GM18858 (cell line): ENCODE measurements at regions not wholly inside any gene's neighbourhood (a gene's known extent, or its start where the extent isn't known, plus 50 kb on each side); places are given as distances from the start of the nearest gene placed in this dataset.
"Not testable (repeated sequence)": the region's sequence is repeated elsewhere in the genome, so short reads cannot be mapped to it uniquely, and the experiment has no call there.

Experiments
- ATAC-seq: cut with Tn5 transposase; IDR thresholded peaks from one replicate; pipeline ENCODE4 v1.9.1; 2021; ENCODE audit not compliant: unreplicated experiment

DNA sequence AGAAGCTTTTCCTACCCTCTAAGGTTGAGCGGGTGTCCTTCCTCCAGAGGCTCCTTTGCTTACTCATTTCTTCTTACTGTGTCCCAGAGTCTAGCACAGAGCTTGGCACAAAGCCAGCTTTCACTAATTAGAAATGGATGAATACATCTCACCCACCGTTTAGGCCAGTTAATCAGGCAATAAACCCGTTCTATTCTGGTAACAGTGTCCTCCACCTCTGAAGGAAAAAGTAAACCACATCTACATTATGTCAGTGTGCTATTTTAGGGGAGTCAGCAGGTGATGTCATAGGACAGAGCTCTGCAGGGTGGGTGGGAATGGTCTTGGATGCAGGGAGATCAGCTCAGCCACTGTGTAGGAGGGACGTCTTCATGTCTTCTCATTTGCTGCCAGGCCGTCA is 109.2 kb downstream of the OSTF1 start:
- no peak for ATAC-seq

DNA sequence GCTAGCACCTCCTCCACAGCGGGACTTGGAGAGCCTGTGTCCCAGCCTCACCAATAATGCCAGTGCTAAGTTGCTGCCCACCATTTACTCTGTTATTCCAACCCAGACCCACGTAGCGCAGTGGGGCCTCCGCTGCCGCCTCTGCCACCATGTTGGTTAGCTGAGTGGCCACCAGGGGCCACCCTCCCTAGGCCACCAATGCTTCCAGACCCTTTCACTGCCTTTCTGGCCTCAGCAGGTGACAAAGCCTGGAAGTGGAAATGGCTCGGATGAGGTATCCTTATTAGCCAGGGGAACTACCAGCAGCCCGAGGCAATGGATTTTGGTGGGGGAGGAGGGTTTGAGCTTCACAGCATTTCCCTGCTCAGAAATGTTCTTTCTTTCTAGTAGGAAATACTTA is 110.1 kb downstream of the OSTF1 start:
- ATAC-seq: no peak

DNA sequence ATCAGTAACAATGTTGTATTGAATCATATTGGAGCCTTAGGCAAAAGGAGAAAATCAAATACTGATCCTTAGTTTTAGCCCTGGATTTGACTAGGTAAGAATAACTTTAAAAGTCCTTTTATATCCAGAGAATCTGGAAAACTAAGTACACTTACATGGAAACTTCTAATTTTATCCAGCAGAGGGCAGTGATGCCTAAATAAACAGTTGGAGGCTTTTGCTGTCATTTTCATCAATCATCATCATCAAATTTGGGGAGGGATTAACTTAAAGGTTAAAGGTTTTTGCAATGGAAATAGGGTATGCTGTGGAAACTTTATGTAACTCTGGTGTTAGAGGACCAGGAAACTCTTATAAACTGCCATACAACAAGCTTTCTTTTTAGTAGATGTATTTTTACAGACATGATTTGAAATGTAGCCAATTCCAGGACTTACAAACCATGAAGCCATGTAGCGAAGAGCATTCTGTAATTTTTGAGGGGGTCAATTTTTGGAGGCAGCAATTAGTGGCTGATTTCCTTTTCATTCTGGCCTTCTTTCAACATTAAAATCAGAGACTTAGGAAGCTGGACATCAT is 112.7 kb downstream of the OSTF1 start:
- peak; percentile 49 for ATAC-seq

DNA sequence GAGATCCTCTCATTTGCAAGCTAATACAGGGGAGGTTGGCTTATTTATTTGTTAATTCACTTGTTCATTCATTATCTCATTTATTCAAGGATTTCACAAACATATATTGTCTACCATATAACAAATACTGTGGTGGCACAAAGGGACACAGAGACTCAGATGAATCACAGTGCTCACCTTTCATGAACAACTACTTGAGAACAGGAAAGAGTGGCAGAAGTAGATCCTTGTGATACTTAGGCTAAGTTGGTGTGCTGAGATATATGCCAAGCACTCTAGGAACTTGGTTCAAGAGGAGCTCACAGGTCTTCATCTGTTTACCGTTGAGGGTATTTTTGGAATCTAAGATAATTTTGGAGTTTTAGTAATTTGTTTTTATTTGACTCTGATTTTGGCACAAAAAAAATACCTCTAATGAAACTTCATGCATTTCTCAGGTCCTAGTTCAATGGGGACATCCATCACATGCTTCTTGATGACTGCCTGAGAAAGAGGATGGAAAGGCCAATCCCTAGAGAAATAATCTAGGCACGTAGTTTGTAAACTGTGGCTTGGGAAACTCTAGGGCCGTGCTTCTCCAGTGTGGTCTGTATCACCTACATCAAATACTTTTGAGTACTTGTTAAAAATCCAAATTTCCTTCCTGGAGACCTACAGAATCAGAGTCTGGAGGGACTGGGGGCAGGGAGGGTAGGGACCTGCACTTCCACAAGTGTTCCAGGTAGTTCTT is 113.3 kb downstream of the OSTF1 start:
- no peak for ATAC-seq

DNA sequence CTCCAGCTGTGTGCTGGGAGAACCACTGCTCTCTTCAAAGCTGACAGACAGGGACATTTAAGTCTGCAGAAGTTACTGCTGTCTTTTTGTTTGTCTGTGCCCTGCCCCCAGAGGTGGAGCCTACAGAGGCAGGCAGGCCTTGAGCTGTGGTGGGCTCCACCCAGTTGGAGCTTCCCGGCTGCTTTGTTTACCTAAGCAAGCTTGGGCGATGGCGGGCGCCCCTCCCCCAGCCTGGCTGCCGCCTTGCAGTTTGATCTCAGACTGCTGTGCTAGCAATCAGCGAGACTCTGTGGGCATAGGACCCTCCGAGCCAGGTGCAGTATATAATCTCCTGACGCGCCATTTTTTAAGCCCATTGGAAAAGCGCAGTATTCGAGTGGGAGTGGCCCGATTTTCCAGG is 119.7 kb downstream of the OSTF1 start:
- not testable (repeated sequence) for ATAC-seq

DNA sequence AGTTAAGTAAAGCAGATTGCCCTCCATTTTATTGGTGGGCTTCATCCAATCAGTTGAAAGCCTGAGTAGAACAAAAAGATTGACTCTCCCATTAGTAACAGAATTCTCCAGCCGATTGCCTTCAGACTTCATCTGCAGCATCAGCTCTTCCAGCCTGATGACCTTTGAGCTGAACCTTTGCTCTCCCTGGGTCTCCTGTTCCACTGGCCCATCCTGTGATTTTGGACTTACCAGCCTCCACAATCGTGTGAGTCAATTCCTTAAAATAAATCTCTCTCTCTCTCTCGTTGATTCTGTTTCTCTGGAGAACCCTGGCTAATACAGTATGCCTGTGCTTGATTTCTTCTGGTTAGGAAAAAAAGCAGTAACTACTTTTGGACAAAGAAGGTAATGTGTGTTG is 121.9 kb downstream of the OSTF1 start:
- ATAC-seq: no peak

DNA sequence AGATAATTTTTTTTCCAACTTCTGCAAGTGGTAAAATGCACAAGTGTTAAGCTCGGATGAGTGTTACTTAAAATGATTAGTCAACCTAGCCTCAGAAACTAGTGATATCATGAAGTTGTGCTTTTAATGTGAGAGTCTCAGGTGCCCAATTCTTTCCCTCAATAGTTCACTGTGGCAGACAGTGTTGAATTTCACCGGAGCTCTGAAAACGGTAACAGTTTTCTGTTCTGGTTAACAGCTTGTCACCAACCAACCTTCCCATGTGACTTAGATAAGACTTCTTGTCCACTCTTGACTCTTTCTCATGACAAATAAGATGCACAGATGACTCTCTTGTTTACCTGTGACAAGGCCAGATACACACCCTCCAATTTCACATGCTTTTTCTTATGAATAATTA is 125.5 kb downstream of the OSTF1 start:
- ATAC-seq: no peak

DNA sequence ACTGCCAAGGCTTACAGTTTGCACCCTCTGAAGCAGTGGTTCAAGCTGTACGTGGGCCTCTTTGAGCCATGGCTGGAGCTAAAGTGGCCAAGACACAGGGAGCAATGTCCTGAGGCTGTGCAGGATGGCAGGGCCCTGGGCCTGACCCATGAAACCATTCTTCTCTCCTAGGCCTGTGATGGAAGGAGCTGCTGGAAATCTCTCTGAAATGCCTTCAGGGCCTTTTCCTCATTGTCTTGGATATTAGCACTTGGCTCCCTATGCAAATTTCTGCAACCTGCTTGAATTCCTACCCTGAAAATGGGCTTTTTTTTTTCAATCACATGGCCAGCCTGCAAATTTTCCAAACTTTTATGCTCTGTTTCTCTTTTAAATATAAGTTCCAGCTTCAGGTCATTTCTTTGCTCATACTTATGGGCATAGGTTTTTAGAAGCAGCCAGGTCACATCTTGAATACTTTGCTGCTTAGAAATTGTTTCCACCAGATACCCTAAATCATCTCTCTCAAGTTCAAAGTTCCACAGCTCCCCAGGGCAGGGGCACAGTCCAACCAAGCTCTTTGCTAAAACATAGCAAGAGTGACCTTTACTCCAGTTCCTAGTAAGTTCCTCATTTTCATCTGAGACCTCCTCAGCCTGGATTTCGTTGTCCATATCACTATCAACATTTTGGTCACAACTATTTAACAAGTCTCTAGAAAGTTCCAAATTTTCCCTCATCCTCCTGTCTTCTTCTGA is 138.3 kb downstream of the OSTF1 start:
- no peak for ATAC-seq

DNA sequence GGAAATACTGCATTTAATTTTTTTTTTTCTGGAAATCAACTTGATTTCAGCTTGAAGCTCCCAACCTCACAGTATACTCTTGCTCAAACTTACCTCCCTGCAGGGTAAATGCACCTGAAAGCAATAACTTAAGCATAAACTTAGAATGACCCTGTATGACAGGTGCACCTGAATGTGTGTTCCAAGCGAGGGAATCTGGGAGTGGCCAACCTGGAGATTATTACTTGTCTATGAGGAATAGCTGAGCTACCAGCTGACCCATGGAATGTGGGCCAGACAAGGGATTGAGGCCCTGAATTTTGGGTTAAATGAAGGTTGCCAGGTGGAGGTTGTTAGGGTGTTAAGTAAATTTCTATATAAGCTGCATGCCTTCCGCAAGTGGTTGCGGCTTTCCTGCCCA is 140.6 kb downstream of the OSTF1 start:
- ATAC-seq: no peak

DNA sequence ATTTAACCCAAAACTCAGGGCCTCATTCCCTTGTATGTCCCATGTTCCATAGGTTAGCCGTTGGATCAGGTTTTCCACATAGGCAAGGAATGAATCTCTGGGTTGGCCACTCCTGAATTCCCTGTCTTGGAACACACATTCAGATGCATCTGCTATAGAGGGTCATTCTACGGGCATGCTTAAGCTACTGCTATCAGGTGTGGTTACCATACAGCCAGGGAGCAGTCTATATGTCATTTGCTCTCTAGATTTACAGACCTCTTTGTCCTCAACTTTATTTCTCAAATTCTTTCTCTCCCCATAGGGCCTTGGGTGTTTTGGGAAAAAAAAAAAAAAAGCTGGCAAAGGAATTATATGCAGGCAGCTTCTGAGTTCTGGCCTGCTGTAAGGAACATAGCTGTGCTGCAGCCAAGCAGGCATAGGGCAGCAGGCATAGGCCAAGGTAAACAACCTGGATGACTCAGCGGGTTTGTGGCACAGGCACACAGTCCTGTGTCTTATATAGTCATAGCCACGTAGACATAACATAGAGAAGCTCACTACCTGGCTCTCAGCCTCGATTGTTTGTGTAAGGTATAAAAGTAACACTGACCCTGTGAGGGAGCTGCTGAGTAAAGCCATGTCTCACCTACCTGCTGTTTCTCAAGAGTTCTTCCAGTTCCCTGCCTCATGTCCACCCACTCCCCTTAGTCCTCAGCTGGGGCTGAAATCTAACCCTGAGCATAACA is 141.5 kb downstream of the OSTF1 start:
- no peak for ATAC-seq

DNA sequence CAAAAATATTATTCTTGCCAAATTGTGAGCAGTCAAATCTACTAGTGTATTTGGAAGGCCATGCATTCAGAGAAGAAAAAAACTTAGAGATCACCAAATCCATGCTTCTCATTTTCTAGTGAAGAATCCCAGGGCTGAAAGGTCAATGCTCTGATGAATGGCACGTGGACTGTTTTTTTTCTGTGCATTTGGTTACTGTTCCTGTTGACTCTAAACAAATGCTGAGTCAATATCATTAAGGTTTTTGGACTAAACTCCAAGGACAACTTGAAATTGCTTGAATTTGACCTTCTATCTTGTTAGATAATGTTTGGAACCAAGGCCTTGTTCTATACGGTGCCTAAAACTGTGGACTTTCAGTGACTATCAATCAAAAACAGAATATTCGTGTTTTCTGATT is 142.2 kb downstream of the OSTF1 start:
- no peak for ATAC-seq

DNA sequence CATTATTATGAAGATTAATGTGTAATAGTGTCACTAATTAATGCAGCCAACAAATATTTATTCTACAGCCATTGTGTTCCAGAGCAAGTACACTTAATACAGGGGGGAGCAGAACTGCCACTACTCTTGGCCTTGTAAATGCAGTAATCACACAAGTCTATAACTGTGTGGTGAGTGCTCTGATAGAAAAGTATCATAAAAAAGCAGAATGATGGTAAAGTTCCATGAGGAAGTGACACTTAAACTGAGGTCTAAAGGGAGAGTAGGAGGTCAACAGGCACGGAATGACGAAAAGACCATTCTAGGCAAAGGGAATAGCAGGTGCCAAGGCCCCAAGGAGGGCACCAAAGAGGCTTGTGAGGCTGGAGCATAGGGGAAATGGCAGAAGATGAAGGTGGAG is 142.9 kb downstream of the OSTF1 start:
- no peak for ATAC-seq

DNA sequence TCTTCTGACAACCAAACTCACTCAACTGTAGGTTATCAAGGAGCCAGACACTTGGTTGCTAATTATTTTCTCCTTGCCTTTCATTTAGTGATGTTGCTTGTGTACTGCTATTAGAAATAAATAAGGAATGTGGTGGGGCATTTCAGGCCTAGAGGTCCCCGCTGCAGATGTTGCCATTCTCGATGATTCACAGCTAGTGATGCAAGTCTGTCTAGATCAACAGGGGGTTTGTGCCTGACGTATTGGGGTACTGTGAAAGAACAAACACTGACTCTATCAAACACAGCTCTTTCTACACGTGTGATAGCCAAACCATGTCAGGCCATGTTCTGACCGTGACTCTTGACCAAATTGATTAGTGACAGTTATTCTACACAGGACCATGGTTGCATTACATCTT is 144.7 kb downstream of the OSTF1 start:
- ATAC-seq: no peak

DNA sequence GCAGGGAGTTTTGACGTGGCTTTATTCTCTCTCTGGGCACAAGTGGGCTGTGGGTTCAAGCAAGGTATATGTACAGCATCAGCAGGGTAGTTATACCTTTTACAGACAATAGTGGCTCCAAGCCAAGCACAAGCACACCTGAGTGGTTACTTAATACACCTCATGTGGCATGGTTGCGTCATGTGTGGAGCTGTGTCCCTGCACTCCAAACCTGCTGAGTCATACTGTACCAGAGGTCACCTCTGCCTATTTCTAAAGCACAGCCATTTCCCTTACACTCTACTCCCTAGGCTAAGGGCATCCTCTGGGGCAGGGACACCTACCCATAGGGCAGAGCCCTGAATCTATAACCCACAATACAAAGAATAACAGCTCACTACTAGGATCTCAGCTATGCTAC is 147.3 kb downstream of the OSTF1 start:
- no peak for ATAC-seq

DNA sequence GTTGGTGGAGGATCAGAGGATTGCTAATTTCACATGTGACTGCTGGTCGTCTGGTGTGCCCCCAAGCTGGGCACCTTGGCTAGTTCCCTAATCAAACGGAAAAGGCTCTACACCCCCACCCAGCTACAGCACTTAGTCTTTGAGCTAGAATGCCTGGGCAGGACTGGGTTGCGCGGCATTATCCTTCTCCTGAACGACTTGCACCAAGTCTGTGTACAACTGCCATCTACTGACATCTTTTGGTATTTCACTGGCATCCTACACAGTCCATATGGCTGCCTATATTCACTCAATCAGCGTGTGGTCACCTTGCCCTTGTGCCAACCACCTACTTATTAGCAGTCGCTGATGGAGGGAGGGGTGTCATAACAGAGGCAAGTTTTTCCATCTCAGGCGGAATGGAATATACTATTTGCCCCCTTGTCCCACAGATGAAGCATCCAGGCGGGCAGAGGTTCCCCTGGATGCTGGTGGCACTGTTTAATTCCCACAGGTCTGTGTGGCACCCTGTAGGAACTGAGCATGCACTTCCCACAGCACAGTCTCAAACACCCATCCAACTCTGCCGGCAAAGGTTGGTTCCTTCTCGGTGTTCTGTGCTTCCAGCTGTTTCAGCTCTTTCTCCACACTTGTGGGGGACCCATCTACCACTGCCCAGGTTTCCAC is 150.1 kb downstream of the OSTF1 start:
- ATAC-seq: peak; percentile 90

DNA sequence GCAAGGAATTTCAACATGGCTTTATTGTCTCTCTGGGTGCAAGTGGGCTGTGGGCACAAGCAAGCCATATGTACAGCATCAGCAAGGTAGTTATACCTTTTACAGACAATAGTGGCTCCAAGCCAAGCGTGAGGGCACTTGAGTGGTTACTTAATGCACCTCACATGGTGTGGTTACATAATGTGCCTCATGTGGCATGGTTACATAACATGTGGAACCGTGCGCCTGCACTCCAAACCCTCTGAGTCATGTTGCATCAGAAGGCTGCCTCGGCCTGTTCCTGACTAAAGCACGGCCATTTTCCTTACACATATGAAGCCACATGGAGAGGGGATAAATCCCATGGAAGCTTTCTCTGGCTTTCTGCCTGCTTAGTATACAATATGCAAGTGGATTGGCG is 150.9 kb downstream of the OSTF1 start:
- ATAC-seq: no peak

DNA sequence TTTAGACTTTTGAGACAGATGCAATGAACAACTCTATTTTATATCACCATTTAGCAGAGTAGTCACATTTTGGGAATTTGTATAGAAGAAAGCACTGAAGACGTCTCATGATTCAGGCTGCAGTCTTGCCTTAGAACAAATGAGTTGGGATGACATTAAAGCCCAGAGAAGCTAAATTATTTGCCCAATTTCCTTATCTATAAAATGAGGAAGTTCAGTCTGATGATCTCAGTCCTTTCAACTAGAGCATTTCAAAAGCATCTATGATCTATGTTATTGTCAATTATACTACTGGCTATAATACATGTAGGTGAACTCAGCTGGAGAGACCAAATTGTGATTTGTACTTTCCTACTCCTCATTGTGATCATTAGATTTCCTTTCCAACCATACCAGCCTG is 154.1 kb downstream of the OSTF1 start:
- no peak for ATAC-seq

DNA sequence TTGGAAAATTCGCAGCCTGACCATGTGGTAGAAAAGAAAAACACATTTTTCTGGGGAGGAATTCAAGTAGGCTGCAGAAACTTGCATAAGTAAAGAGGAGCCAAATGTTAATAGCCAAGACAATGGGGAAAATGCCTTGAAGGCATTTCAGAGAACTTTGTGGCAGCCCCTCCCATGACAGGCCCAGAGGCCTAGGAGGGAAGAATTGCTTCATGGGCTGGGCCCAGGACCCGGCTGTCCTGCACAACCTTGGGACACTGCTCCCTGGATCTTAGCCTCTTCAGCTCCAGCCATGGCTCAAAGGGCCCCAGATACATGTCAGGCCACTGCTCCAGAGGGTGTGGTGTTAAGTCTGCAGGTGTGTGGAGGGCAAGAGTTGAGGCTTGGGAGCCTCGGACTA is 158.6 kb downstream of the OSTF1 start:
- no peak for ATAC-seq

DNA sequence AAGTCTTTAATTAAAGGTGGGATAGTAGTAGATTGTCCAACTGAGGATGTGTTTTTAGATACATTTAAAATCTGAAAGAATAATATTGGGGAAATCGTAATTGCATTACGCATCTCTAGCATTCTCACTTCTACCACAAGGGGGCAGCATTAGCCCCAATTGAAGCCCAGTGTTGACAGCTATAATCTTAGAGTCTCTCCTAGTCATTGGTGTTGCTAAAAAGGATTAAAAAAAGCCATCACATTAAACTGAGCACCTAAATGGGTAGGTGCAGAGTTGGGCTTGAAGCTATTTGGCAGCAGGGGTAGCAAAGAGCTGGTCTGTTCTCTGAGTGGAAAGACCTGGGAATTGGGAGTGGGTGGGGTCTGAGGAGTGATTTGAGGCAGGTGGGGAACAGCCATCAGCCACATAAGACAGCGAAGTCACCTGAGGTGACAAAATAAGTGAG is 177.2 kb downstream of the OSTF1 start:
- peak; percentile 81 for ATAC-seq

DNA sequence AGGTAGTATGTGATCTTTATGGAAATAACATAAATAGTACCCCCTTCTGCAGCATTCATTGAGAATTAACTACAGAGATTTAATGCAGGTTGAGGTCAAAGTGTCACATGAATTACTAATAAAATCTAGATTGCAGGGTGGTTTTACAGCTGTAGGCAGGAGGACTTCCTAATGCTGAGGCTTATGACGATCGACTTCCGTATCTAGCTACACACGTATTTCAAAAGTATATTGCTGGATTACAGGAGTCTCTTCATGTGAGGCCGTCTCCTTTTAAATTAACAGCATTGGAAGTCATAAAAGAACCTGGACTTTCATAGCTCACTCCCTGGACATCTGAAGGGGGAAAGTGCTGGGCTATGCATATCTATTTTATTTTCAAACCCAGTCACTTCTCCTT is 180.9 kb downstream of the OSTF1 start:
- no peak for ATAC-seq

DNA sequence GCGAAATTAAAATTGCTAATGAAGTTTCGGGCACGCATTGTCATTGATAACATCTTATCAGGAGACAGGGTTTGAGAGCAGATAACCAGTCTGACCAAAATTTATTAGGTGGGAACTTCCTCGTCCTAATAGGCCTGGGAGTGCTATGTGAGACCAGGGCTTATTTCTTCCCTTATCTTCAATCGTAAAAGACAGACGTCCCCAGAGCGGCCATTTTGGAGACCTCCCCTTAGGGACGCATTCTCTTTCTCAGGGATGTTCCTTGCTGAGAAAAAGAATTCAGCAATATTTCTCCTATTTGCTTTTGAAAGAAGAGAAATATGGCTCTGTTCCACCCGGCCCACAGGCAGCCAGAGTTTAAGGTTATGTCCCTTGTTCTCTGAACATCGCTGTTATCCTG is 184.7 kb downstream of the OSTF1 start:
- not testable (repeated sequence) for ATAC-seq
